ENCODE measurements at regions not wholly inside any gene's neighbourhood (a gene's known extent, or its start where the extent isn't known, plus 50 kb on each side); places are given as distances from the start of the nearest gene placed in this dataset.

GRCh38 chr2:63729831-63730230 is 111.9 kb upstream of the UGP2 start:
- Histone ChIP-seq H4K20me1 (ENCODE audit: insufficient read depth) (no peaks in the 10 kb centered on the region), H3K36me3 (ENCODE audit: insufficient read depth, low read length) (no peaks in the 10 kb centered on the region), H3K9me3 (ENCODE audit: low read length) (no peaks in the 10 kb centered on the region), H3K9ac (ENCODE audit: low read length) (no peak overlapping the region), H3K4me3 (ENCODE audit: low read length) (no peak overlapping the region), H3K4me2 (ENCODE audit: low read length) (no peak overlapping the region), H3K27me3 (ENCODE audit: insufficient read depth, low read depth, low read length) (no peaks in the 10 kb centered on the region), H3F3A (ENCODE audit: insufficient read depth, low read length, poor library complexity, severe bottlenecking) (no peaks in the 10 kb centered on the region), H3K9me2 (ENCODE audit: insufficient read depth, low read length) (no peaks in the 10 kb centered on the region), H2AFZ (ENCODE audit: low read depth, low read length) (no peak overlapping the region), H3K79me2 (replicated peaks; ENCODE audit: insufficient read depth, low read length) (no peaks in the 10 kb centered on the region), H3K27ac (ENCODE audit: low read length) (no peak overlapping the region)
- TF ChIP-seq RAD21 (conservative IDR thresholded peaks at IDR 0.05) (no peak), MXI1 (conservative IDR thresholded peaks at IDR 0.05; ENCODE audit: poor library complexity, severe bottlenecking) (no peak), EP300 (conservative IDR thresholded peaks at IDR 0.05; ENCODE audit: poor library complexity, severe bottlenecking) (no peak), SMC3 (conservative IDR thresholded peaks at IDR 0.05; ENCODE audit: poor library complexity) (no peak), POLR2AphosphoS5 (IDR thresholded peaks at IDR 0.05) (no peak), TAF1 (IDR thresholded peaks at IDR 0.05; ENCODE audit: low read depth) (no peak), EZH2 (IDR thresholded peaks at IDR 0.05; ENCODE audit: borderline replicate concordance, insufficient read depth, low read length, poor library complexity, severe bottlenecking) (no peak)
- TF ChIP-seq, protein P1, sequence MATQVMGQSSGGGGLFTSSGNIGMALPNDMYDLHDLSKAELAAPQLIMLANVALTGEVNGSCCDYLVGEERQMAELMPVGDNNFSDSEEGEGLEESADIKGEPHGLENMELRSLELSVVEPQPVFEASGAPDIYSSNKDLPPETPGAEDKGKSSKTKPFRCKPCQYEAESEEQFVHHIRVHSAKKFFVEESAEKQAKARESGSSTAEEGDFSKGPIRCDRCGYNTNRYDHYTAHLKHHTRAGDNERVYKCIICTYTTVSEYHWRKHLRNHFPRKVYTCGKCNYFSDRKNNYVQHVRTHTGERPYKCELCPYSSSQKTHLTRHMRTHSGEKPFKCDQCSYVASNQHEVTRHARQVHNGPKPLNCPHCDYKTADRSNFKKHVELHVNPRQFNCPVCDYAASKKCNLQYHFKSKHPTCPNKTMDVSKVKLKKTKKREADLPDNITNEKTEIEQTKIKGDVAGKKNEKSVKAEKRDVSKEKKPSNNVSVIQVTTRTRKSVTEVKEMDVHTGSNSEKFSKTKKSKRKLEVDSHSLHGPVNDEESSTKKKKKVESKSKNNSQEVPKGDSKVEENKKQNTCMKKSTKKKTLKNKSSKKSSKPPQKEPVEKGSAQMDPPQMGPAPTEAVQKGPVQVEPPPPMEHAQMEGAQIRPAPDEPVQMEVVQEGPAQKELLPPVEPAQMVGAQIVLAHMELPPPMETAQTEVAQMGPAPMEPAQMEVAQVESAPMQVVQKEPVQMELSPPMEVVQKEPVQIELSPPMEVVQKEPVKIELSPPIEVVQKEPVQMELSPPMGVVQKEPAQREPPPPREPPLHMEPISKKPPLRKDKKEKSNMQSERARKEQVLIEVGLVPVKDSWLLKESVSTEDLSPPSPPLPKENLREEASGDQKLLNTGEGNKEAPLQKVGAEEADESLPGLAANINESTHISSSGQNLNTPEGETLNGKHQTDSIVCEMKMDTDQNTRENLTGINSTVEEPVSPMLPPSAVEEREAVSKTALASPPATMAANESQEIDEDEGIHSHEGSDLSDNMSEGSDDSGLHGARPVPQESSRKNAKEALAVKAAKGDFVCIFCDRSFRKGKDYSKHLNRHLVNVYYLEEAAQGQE (IDR thresholded peaks at IDR 0.05; ENCODE audit: borderline replicate concordance) = no peak
- TF ChIP-seq, protein P2, sequence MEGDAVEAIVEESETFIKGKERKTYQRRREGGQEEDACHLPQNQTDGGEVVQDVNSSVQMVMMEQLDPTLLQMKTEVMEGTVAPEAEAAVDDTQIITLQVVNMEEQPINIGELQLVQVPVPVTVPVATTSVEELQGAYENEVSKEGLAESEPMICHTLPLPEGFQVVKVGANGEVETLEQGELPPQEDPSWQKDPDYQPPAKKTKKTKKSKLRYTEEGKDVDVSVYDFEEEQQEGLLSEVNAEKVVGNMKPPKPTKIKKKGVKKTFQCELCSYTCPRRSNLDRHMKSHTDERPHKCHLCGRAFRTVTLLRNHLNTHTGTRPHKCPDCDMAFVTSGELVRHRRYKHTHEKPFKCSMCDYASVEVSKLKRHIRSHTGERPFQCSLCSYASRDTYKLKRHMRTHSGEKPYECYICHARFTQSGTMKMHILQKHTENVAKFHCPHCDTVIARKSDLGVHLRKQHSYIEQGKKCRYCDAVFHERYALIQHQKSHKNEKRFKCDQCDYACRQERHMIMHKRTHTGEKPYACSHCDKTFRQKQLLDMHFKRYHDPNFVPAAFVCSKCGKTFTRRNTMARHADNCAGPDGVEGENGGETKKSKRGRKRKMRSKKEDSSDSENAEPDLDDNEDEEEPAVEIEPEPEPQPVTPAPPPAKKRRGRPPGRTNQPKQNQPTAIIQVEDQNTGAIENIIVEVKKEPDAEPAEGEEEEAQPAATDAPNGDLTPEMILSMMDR (IDR thresholded peaks at IDR 0.05; ENCODE audit: poor library complexity, severe bottlenecking) = no peak

GRCh38 chr2:63734510-63734909 is 107.2 kb upstream of the UGP2 start:
- H3K9me2 ChIP-seq (ENCODE audit: insufficient read depth, low read length) = no peaks in the 10 kb centered on the region
- no peak overlapping the region for H3K4me3 ChIP-seq (ENCODE audit: low read length)
- no peaks in the 10 kb centered on the region for H4K20me1 ChIP-seq (ENCODE audit: insufficient read depth)
- no peaks in the 10 kb centered on the region for H3K9me3 ChIP-seq (ENCODE audit: low read length)
- H3K27me3 ChIP-seq (ENCODE audit: insufficient read depth, low read depth, low read length) = no peaks in the 10 kb centered on the region
- no peak for TF ChIP-seq SMC3 (conservative IDR thresholded peaks at IDR 0.05; ENCODE audit: poor library complexity)
- no peak for TF ChIP-seq POLR2AphosphoS5 (IDR thresholded peaks at IDR 0.05)
- TF ChIP-seq, protein P1 (IDR thresholded peaks at IDR 0.05; ENCODE audit: borderline replicate concordance) = no peak
- no peak for TF ChIP-seq TAF1 (IDR thresholded peaks at IDR 0.05; ENCODE audit: low read depth)
- no peak for TF ChIP-seq RAD21 (conservative IDR thresholded peaks at IDR 0.05)
- no peak for TF ChIP-seq EP300 (conservative IDR thresholded peaks at IDR 0.05; ENCODE audit: poor library complexity, severe bottlenecking)
- TF ChIP-seq, protein P2 (IDR thresholded peaks at IDR 0.05; ENCODE audit: poor library complexity, severe bottlenecking) = no peak
- no peak for TF ChIP-seq MXI1 (conservative IDR thresholded peaks at IDR 0.05; ENCODE audit: poor library complexity, severe bottlenecking)
- no peak for TF ChIP-seq EZH2 (IDR thresholded peaks at IDR 0.05; ENCODE audit: borderline replicate concordance, insufficient read depth, low read length, poor library complexity, severe bottlenecking)
- H3F3A ChIP-seq (ENCODE audit: insufficient read depth, low read length, poor library complexity, severe bottlenecking) = no peaks in the 10 kb centered on the region
- no peaks in the 10 kb centered on the region for H3K36me3 ChIP-seq (ENCODE audit: insufficient read depth, low read length)
- no peak overlapping the region for H3K9ac ChIP-seq (ENCODE audit: low read length)
- no peak overlapping the region for H3K27ac ChIP-seq (ENCODE audit: low read length)
- no peak overlapping the region for H2AFZ ChIP-seq (ENCODE audit: low read depth, low read length)
- no peak overlapping the region for H3K4me2 ChIP-seq (ENCODE audit: low read length)
- no peaks in the 10 kb centered on the region for H3K79me2 ChIP-seq (replicated peaks; ENCODE audit: insufficient read depth, low read length)

Measured in neural cell (in vitro differentiated cells).